Omental fat pad (tissue), 3 donors: ENCODE measurements at regions not wholly inside any gene's neighbourhood (a gene's known extent, or its start where the extent isn't known, plus 50 kb on each side); places are given as distances from the start of the nearest gene placed in this dataset.
"Not testable (repeated sequence)": the region's sequence is repeated elsewhere in the genome, so short reads cannot be mapped to it uniquely, and the experiment has no call there.

Source experiments
- ATAC-seq: fragments of 150-250 bp; one replicate; pipeline ENCODE4 v1.9.1; 2016; ENCODE audit warnings: mild to moderate bottlenecking, moderate library complexity; ENCODE audit not compliant: low FRiP score
- DNase-seq: peaks from one replicate; pipeline ENCODE4 v3.0.0-alpha.2; 2019; ENCODE audit warnings: low spot score
- CTCF ChIP-seq, 3 donors: fragments of 450-650 bp; IDR thresholded peaks; one replicate each; pipeline ENCODE4 v1.5.1; 2016 to 2017; ENCODE audit warnings: antibody characterized with exemption in 3 of 3, mild to moderate bottlenecking in 3 of 3, moderate library complexity in 2 of 3

GRCh38 chr7:67301667-67302066, 305.0 kb downstream of the TYW1 start:
- no peak for TF ChIP-seq CTCF (IDR thresholded peaks at IDR 0.05)
- DNase-seq (no peak), ATAC-seq (no peak)

- peak; percentile 98 for DNase-seq
Observed at GRCh38 chr7:67302113-67303039, 305.7 kb downstream of the TYW1 start.

GRCh38 chr7:67304846-67305245, 308.2 kb downstream of the TYW1 start:
- not testable (repeated sequence) for DNase-seq, ATAC-seq

More at GRCh38 chr7:67302113-67303039, 305.7 kb downstream of the TYW1 start:
- TF ChIP-seq CTCF (IDR thresholded peaks at IDR 0.05) = no peak
- ATAC-seq = peak; percentile 97

- ATAC-seq (no peak), DNase-seq (no peak)
- no peak for TF ChIP-seq CTCF (IDR thresholded peaks at IDR 0.05)
Observed at GRCh38 chr7:67306331-67306730, 309.7 kb downstream of the TYW1 start.

- DNase-seq = no peak
- ATAC-seq = no peak
- no peak for TF ChIP-seq CTCF (IDR thresholded peaks at IDR 0.05)
Observed at GRCh38 chr7:67309764-67310549, 313.3 kb downstream of the TYW1 start.

GRCh38 chr7:67311901-67312300, 315.3 kb downstream of the TYW1 start:
- ATAC-seq (no peak), DNase-seq (no peak)
- TF ChIP-seq CTCF (IDR thresholded peaks at IDR 0.05) = no peak

- ATAC-seq (no peak), DNase-seq (no peak)
- no peak for TF ChIP-seq CTCF (IDR thresholded peaks at IDR 0.05)
Observed at GRCh38 chr7:67313213-67313612, 316.6 kb downstream of the TYW1 start.

GRCh38 chr7:67316902-67317301, 320.3 kb downstream of the TYW1 start:
- not testable (repeated sequence) for DNase-seq, ATAC-seq

- not testable (repeated sequence) for DNase-seq, ATAC-seq
Observed at GRCh38 chr7:67328257-67328656, 331.6 kb downstream of the TYW1 start.

GRCh38 chr7:67335165-67335564, 338.5 kb downstream of the TYW1 start:
- ATAC-seq, DNase-seq: not testable (repeated sequence)

- ATAC-seq, DNase-seq: not testable (repeated sequence)
Observed at GRCh38 chr7:67335663-67336062, 339.0 kb downstream of the TYW1 start.
